ENCODE measurements at regions not wholly inside any gene's neighbourhood (a gene's known extent, or its start where the extent isn't known, plus 50 kb on each side); places are given as distances from the start of the nearest gene placed in this dataset.

- in situ Hi-C loops (cut with MboI) (no loop called here), intact Hi-C loops (cut with micrococcal nuclease; ENCODE audit: unreplicated experiment) (no loop called here)
- Histone ChIP-seq H3K36me3 (ENCODE audit: control insufficient read depth in 2 of 2, insufficient read depth in 2 of 2, low read length in 1 of 2) (no peaks in the 10 kb centered on the region), H3K4me1 (ENCODE audit: control insufficient read depth, insufficient read depth, low read length) (no peaks in the 10 kb centered on the region), H3K4me3 (no peak overlapping the region), H3K27ac (ENCODE audit: control insufficient read depth, insufficient read depth) (no peak overlapping the region), H2AFZ (ENCODE audit: control insufficient read depth, low read depth, low read length) (no peak overlapping the region), H4K20me1 (ENCODE audit: control insufficient read depth, insufficient read depth) (no peaks in the 10 kb centered on the region), H3K9ac (ENCODE audit: control insufficient read depth, insufficient read depth, low read length) (no peak overlapping the region), H3K9me3 (replicated peaks; ENCODE audit: control insufficient read depth, insufficient read depth, low read length) (no peaks in the 10 kb centered on the region), H3K27me3 (replicated peaks in 1 of 2; ENCODE audit: control insufficient read depth in 2 of 2, insufficient read depth in 2 of 2, low read length in 1 of 2) (peaks cover 0 to 1% of the 10 kb centered on the region in 2 experiments; a peak in 1 of 4 replicates), H3K4me2 (ENCODE audit: control insufficient read depth, insufficient read depth) (no peak overlapping the region), H3K79me2 (ENCODE audit: control insufficient read depth, insufficient read depth, low read length) (no peaks in the 10 kb centered on the region)
- 12% methylated on average over 4 of the region's 4 CpGs for WGBS (ENCODE audit: insufficient coverage, insufficient replicate concordance, low lambda C conversion rate, missing lambda C conversion rate)
- RAD21 ChIA-PET (ENCODE audit: unreplicated experiment), result no interaction called here
- CTCF ChIA-PET, result interaction anchor here (1.3 kb wide), 1 partner anchor 146 kb away, joined by 3 read pairs; no protein-coding TSS in a partner anchor
- ATAC-seq, result no peak
- POLR2A ChIA-PET, result no interaction called here
- SMC1A ChIA-PET (ENCODE audit: uncharacterized antibody, unreplicated experiment), result no interaction called here
- no peak for DNase-seq (ENCODE audit: low read depth, low spot score)
- no TSS peak for BruUV-seq (replicated peaks)
- FAIRE-seq, result no peak
- TF ChIP-seq BACH1 (IDR thresholded peaks at IDR 0.05; ENCODE audit: borderline replicate concordance), result no peak
Observed at GRCh38 chr16:82514262-82514661, 112.5 kb upstream of the CDH13 start.

- no peak for TF ChIP-seq YY1 (IDR thresholded peaks at IDR 0.05; ENCODE audit: low read depth, low read length)
- TF ChIP-seq SUZ12 (IDR thresholded peaks at IDR 0.05; ENCODE audit: unreplicated experiment), result no peak
- no peak for TF ChIP-seq USF1 (IDR thresholded peaks at IDR 0.05; ENCODE audit: borderline replicate concordance, extremely low read length, insufficient read depth, low read depth, low read length)
- TF ChIP-seq POLR2AphosphoS5 (IDR thresholded peaks at IDR 0.05; ENCODE audit: low read length), result no peak
- no peak for TF ChIP-seq CHD2 (IDR thresholded peaks at IDR 0.05; ENCODE audit: borderline replicate concordance, low read depth, low read length)
- no peak for TF ChIP-seq BACH1 (IDR thresholded peaks at IDR 0.05; ENCODE audit: borderline replicate concordance)
- Histone ChIP-seq H3K4me2 (ENCODE audit: control insufficient read depth, insufficient read depth) (no peak overlapping the region), H3K27ac (ENCODE audit: control insufficient read depth, insufficient read depth) (no peak overlapping the region), H2AFZ (ENCODE audit: control insufficient read depth, low read depth, low read length) (no peak overlapping the region), H4K20me1 (ENCODE audit: control insufficient read depth, insufficient read depth) (no peaks in the 10 kb centered on the region), H3K79me2 (ENCODE audit: control insufficient read depth, insufficient read depth, low read length) (no peaks in the 10 kb centered on the region), H3K4me1 (ENCODE audit: control insufficient read depth, insufficient read depth, low read length) (no peaks in the 10 kb centered on the region), H3K27me3 (replicated peaks in 1 of 2; ENCODE audit: control insufficient read depth in 2 of 2, insufficient read depth in 2 of 2, low read length in 1 of 2) (no peaks in the 10 kb centered on the region), H3K36me3 (ENCODE audit: control insufficient read depth in 2 of 2, insufficient read depth in 2 of 2, low read length in 1 of 2) (no peaks in the 10 kb centered on the region), H3K4me3 (no peak overlapping the region), H3K9me3 (replicated peaks; ENCODE audit: control insufficient read depth, insufficient read depth, low read length) (no peaks in the 10 kb centered on the region; the same call in 2 of the 3 replicates), H3K9ac (ENCODE audit: control insufficient read depth, insufficient read depth, low read length) (no peak overlapping the region)
- WGBS (ENCODE audit: insufficient coverage, insufficient replicate concordance, low lambda C conversion rate, missing lambda C conversion rate), result 0% methylated on average over 2 of the region's 2 CpGs
- DNase-seq (ENCODE audit: low read depth, low spot score) (no peak), FAIRE-seq (no peak), ATAC-seq (no peak)
- intact Hi-C loops (cut with micrococcal nuclease; ENCODE audit: unreplicated experiment) (no loop called here), in situ Hi-C loops (cut with MboI) (no loop called here)
- ChIA-PET POLR2A (no interaction called here), SMC1A (ENCODE audit: uncharacterized antibody, unreplicated experiment) (no interaction called here), CTCF (no interaction called here), RAD21 (ENCODE audit: unreplicated experiment) (no interaction called here)
- no TSS peak for BruUV-seq (replicated peaks)
Observed at GRCh38 chr16:82510789-82511305, 115.9 kb upstream of the CDH13 start.

Measured in GM12878 (cell line).